GM21423 (cell line): ENCODE measurements at regions not wholly inside any gene's neighbourhood (a gene's known extent, or its start where the extent isn't known, plus 50 kb on each side); places are given as distances from the start of the nearest gene placed in this dataset.
A peak's percentile ranks its signal among the peaks of the same experiment; 100 is the strongest.

Source experiments
- ATAC-seq: cut with Tn5 transposase; IDR thresholded peaks from one replicate; pipeline ENCODE4 v1.9.1; 2021; ENCODE audit warnings: mild to moderate bottlenecking, moderate library complexity; ENCODE audit not compliant: unreplicated experiment

DNA sequence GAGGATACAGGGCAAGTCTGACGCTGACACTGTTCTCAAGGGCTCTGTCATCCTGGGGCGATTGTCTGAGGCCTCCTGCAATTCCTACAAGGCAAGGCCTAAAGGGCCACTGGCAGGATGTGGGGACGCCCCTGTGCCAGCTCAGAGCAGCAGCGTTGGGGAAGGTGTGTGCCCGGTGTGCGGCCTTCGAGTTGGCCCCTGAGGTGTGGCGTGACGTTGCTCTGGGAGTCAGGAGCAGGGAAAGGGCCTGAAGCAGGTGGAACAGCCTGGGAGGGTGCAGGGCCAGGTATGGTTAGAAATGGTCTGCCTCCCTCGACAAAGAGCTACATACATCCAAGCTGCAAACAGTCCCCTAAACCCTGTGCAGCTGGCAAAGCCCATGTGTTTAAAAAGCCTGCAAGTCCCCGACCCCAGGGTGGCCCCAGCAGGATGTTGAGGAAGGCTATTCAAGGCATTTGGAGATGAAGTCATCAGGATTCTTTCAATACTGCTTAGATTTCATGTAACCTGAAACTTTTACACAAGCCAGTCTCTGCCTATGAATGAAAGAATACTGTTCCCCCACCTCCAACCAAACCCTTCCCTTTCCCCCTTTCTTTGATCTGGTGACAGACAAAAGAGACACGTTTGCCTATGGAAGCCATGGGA is 142.5 kb upstream of the TNS3 start:
- no peak for ATAC-seq

DNA sequence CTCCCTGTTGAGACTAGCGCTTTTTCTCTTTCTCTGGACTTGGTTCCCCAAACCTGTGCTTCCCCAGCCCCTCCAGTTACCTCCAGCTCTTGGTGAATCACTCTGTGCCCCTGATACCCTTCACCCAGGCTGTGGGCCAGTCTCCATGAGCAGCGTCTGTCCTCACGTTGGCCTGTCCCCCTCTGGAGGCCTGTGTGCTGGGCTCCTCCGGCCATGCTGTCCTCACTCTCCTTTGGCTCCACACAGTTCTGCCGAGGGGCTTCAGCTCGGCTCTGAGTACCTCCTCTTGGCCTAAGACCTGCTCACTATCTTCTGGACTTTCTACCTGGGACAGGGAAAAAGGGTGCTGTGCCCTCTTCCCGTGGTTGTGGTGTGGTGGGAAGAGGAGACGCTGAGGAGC is 140.2 kb upstream of the TNS3 start:
- no peak for ATAC-seq

DNA sequence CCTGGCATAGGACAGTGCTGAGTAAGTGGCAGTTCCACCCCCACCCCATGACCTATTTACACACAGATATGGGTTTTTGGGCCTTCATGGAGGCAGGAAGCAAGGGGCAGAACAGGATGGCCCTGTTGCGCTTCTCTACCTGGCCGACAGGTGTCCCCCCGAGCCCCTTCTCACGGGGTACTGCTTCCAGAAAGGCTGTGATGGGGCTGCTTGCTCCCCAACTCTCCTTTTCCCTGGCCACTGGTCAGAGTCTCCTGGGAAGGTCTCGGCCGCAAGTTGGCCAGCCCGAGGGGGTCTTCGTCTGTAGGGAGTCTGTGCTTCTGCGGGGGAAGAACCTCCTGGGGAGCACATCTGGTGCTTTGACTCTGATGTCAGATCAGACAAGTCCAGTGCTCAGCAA is 139.8 kb upstream of the TNS3 start:
- ATAC-seq = no peak

DNA sequence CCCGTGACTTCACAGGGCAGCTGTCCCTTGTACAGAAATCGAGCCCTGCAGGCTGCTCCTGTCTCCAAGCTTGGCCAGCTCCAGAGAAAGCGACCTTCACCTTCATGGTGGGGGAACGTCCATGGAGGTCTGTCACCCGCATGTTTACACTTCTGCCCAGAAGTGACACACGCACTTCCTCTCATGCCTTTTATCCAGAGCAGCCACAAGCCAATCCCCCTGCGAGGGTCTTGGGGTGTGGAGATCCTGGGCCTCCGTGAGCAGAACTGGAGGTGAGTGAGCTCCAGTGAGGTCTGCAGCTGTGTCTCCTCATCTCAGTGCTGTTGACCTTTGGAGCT is 139.0 kb upstream of the TNS3 start:
- no peak for ATAC-seq

DNA sequence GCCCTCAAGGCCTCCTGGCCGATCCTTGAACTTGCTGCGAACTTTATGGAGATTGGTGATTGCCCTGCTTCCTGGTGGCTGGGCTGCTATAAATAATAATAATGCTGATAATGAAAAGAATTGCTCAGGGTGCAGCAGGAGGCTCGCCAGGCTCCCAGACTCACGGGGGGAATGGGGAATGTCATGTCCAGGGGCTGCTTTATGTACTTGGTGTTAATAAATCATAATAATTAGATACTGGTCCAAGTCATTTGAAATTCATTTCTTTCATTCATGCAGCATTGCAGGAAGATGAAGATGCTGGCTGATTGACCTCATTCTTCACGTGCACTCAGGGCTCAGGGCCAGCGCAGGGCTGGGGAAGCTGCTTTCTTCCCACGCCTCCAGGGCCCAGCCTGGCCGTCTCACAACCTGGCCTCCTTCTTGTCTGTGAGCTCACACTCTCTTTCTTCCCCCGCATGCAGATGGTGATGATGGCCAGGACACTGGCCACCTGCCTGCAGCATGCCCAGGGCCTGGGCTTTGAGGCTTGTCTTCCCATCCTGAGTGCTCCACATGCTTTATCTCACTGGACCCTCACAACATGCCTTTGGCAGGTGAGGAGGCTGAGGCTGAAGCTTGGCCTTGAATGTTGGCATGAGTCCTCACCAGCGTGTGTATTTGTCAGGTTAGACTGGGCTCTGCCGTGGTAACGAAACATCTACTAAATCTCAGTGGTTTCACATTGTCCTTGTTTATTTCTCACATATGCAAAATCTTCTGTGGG is 138.4 kb upstream of the TNS3 start:
- ATAC-seq = no peak

DNA sequence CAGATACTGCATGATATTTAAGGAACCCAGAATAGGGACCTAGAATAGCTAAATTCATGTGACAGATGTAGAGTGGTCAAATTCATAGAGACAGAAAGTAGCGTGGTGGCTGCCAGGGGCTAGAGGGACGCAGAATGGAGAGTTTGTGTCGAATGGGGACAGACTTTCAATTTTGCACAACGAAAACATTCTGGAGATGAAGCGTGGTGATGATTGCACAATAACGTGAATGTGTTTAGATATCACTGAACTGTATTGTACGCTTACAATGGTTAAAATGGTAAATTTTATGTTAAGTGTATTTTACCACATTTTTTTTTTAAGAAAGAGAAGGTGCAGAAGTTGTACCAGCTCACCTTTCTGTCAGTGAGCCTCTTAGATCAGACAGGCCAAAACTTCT is 137.8 kb upstream of the TNS3 start:
- no peak for ATAC-seq

DNA sequence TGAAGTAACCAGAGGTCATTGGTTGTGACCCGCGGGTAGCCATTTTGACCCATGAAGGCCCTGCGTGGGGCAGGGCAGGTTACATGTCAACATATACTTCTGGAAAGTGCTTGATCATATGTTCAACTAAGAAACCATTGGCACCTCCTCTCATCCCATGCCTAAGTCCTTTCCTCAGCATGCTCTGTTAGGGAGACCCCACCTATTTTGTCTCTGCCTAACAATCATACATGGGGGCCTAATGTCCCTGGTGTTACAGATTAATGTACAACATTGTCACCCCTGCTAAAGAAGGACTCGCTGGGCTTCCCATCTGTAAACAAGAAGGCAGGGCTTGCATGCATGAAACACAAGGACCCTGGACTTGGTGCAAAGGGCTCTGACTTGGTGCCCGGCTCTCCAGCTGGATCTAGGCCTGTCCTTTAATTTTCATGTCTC is 133.7 kb upstream of the TNS3 start:
- ATAC-seq = no peak

DNA sequence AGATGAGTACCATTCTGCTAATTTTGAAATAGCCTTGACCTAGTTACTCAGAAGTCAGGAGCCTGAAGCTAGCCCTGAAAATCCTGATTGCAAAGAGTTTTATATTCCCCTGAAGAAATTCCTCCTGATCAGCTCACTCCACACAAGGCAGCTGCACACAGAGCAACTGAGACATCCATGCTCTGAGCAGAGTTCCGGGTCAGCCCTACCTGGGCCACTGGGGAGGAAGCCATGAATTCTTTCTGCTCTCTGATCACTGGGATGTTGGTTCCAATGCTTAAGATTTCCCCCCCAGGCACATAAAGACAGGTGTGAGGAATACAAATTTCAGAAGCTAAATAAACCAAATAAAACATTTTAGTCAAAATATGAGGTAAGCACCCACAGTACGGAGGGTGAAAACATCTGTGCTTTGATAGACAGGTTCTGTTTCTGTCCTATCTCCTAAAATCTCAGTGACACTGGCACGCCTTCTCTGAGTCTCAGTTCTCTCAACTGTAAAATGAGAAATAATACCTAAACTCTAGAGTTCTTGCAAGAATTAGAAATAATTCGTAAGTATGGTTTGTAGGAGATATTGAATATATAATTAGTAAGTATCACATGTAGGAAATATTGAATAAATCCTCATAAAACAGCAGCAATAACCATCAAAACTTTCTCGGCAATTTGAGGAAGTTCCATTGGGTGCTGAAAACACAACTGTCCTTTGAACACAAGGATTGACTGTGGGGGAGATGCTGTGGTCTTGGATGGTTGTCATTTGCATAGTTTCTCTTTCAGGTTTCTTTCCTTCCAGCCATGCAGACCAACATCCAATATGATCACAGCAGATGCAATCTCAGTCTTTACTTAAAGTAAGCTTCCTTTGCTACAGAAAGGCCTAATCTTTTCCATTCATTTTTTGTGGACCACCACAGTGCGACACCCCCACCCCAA is 133.0 kb upstream of the TNS3 start:
- ATAC-seq = peak; percentile 98

DNA sequence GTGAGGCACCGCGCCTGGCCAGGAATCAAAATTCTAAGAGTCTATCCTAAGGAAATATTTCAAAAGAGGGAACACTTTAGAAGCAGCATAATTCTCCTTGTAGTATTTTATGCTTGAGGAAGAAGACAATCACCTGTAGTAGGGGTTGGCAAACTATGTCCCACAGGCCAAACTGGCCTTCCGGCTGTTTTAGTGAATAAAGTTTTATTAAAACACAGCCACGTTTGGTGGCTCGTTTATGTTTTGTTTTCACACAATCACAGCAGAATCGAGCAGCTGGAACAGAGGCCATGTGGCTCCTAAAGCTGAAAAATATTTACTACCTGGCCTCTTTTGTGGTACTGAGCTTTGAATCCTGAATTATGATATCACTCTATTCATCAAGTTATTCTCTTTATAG is 131.7 kb upstream of the TNS3 start:
- no peak for ATAC-seq

DNA sequence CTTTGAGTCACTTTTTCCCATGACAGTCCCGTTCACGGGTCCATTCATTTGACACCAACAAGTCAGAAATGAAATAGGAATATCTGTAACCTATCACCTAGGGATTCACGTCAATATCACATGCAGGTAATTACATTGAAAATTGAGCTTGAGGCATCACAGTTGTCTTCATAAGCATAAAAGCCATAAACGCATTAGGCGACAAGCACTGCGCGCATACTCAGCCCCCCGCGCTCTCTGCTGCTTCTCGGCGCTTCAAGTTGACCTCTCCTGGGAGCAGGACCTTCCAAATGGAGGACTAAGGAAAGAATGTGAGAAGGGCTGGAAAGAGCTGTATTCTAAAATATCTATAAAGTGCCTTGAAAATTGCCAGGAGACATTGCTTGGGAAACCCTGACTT is 130.5 kb upstream of the TNS3 start:
- no peak for ATAC-seq

DNA sequence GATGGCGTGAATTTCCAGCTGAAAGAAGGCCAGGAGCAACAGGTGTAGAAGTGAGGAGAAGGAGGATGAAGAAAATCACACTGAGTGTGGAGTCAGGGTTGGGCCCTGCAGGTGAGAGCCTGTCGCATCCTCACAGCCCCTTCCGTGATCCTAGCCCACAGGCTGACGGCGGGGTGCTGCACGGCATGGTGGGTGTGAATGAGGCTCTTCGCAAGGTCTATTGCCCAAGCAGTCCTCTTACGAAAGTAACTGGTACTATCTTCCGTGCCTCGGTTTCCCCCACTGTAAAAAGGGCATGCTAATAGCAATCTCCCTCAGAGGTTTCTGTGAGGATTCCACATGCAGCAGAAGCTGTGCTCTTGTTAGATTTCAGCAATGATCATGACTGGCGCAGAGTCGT is 129.9 kb upstream of the TNS3 start:
- no peak for ATAC-seq

DNA sequence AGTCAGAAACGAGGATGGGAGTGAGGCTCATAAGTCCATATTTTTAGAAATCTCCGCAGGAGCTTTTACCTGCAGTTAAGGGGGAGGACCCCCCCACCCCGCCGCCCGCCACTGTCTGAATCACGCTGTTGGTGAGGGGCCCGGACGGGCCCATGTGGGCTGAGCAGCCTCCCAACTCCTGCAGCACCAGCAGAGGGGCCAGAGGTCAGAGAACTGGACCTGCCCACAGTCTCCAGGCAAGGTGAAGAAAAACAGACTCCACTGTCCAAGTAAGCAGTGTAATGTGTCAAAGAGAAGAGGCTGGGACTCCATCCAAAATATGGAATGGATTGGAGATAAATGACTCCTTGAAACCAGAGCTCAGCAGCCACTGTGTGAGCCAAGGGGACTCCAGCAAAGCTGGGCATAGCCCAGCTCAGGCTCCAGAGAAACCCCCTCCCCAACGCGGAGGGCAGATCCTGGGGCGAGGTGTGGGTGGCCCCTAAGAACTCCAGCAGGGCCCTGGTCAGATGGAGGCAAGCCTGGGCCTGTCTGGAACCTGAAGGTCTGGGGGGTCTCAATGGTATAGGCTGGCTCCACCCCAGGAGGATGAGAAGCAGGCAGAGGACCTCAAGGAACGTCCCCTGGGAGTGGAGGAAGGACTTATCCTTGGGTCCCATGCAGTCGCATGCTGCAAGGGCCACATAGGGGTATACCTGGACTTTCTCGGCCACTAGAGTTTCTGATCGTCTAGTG is 128.5 kb upstream of the TNS3 start:
- no peak for ATAC-seq

DNA sequence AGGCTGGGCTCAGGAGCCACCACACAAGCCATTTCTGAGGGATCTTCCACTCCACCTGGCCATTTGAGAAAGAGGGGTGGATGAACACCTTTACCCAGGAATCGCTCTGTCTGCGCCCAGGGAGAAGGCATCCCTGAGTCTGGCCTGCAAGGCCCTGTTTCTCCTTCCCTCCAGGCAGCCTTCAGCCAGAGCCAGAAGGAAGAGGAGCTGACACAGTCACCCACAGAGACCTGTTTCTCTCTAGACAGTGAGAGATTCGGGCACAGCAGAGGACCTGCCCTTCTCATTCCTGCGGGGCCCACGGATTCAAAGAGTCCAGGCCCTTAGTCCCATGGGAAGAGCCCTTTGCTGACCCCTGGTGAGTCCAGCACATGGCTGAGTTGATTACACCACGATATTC is 127.5 kb upstream of the TNS3 start:
- ATAC-seq = no peak

DNA sequence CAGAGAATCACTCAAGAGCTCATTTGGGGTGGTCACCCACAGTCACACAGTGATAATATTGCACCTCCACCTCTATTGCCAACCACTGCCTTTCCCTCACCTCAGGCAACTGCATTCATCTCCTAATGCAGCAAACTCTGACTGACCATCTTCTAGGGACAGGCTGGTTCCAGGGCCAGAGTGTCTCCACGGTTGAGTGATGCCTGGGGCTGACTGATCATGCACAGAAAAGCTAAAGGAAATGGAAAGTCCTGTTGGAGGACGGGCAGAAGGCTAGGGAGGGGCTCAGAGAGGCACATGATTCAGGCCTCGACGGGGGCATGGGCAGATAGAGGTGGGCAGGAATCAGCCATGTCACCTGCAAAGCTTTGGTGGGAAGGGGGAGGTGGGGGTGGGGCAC is 127.1 kb upstream of the TNS3 start:
- no peak for ATAC-seq

DNA sequence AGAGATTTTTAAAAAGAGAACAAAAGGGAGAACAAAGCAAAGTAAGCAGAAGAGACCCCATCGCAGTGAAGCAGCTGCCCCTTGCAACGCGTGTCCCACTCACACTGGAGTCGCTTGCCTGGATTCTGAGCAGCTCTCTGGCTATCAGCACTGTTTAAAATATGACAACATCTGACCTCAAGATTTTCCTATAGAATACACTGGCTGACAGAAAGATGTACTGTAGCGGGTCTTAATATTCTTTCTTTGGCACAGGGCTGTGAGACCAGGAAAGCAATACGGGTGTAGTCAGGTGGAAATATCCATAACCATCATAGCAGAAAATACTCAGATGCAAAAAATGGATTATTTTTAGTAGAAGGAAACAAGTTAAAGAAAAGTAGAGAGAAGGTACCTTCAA is 125.7 kb upstream of the TNS3 start:
- ATAC-seq = no peak

DNA sequence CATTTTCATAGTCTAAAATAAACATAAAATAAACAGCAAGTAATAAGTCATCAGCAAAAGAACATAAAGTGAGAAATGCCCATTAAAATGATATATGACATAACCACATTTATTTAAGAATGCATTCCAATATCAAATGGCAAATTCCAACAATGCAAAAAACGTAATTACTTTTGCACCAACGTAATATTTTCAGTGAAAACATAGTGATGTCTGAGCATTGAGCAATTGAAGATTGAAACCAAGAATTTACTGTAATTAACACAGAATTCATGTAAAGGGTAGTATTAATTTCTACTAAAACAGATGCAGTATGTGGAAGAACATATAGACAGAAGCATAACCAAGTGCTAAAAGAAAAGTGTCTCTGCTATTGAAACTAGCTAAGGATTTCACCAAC is 123.0 kb upstream of the TNS3 start:
- ATAC-seq = no peak

DNA sequence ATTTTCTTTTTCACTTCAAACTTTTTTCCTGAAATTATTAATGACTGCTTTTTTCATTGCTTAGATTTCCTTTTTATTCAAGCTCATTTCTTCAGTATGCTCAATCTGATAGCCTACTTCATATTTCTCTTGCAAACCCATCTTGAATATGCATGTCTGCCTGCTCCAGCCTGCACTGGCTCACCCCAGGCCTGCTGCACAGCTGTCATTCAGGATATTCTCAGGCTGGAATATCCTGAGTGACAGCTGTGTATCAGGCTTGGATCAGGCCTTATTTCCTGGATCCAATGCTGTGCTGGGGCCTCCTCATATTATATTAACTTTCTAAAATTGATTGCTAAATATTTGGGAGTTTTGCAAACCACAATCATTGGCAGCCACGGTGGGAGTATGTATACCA is 120.2 kb upstream of the TNS3 start:
- ATAC-seq = no peak

DNA sequence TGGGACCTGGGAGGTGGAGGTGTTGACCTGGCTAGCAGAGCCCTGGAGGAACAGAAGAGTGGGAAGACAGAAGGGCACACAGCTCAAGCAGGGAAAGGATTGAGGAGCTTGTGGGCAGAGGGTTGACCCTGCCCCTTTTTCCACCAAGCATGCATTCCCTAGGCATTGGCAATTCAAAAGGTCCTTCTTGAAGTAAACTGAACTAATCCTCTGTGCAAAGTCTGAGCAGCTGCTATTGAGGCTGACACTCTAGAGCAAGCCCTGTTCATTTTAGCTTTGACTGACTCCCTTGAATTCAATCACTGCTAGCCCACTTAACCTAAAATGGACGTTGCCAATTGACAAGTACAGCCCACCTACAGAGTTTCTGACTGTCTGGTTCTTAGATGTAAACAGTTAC is 116.5 kb upstream of the TNS3 start:
- no peak for ATAC-seq

DNA sequence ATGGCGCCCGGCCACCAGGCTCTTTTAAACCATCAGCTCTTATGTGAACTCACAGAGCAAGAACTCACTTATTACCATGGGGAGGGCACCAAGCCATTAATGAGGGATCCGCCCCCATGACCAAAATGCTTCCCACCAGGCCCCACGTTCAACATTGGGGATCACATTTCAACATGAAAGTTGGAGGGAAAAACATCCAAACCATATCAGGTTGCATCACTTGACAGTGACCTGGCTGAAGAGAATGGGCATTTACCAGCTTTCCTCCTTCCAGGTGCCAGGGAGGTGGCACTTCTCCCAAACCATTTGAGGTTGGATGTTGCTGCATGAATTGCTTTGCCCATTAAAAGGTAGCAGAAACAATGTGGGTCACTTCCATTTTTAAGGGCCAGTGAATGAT is 115.6 kb upstream of the TNS3 start:
- no peak for ATAC-seq

DNA sequence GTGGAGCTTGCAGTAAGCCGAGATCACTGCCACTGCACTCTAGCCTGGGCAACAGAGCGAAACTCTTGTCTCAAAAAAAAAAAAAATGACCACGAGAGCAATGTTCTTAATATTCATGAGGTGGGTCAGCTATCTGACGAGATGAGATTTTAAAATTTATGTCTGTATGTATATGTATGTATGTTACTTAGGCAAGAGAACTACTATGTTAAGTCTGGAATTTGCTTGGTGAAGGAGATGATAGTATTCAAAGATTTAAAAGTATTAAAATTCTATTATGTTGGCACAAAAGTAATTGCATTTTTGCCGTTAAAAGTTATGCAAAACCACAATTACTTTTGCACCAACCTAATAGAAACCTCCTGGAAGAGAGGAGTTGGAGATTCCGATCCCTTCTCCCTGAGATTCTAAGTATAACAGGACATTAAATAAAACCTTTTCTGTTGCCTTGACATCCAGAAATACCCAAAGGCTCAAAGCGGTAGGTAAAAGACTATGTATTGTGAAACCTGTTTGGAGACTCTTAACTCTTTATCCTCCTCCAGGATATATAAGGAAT is 114.3 kb upstream of the TNS3 start:
- no peak for ATAC-seq

DNA sequence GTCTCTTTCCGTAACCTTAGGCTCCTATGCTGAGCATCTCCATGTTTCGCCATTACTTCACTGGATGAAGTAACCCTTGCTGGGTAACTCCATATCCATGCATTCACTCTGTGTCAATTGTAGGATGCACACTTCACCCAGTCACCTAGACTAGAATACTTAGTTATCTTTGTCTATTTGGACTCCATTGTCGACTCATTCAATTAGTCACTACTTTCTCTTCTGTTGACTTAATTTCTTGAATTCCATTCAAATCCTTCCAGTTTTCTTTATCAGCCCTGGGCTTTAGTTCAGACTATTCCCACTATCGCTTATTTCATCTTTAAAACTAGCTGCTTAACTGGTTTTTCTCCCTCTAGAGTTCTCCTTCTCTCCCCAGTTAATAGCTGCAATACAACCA is 111.3 kb upstream of the TNS3 start:
- no peak for ATAC-seq
